NCI-H146 treated with DMSO at 0.1 percent for 48 hours (cell line): ENCODE measurements at regions not wholly inside any gene's neighbourhood (a gene's known extent, or its start where the extent isn't known, plus 50 kb on each side); places are given as distances from the start of the nearest gene placed in this dataset.
"Not testable (repeated sequence)": the region's sequence is repeated elsewhere in the genome, so short reads cannot be mapped to it uniquely, and the experiment has no call there.

Experiments used
- DNase-seq: peaks from one replicate; lab custom pipeline; 2025; ENCODE audit not compliant: unreplicated experiment; lab: John Stamatoyannopoulos, UW

DNA sequence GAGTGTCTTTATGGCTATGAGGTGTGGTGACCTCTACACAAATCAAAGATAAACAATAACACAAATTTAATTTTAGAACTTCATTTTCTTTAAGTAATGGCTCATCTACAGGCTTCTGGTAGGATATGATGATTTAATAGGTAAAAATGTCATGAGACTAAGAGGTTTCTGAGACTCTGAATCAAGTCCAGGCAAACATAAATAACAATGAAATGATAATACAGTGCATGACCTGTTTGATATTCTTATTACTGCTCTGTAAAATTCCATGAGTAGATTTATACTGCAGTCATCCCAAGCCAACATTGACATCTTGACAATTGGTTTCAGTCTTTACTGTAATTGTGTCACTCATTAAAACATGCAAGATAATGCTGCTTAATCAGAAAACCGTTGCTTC is 936.8 kb downstream of the MCTP2 start:
- DNase-seq, result no peak

DNA sequence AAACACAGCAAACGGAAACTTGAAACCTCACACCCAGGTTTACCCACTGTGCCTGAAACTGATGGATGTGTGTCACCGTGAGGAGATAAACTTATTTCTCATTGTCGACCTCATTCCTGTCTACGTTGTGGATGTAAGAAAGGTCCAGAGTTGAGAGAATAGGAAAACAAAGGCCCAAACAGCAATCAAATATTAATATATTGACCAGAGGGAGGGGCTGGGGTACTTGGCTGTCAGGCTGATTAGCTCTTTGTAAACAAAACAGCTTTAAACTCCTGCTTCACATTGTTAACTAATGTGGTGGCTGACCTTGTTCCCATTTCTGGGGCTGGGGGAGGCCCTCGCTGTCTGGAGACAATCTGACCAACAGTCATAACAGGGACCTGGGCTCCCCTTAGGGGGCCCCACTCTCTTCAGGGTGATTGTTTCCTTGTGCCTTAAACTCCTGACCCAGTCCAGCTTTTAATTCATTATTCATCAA is 937.6 kb downstream of the MCTP2 start:
- DNase-seq, result no peak

DNA sequence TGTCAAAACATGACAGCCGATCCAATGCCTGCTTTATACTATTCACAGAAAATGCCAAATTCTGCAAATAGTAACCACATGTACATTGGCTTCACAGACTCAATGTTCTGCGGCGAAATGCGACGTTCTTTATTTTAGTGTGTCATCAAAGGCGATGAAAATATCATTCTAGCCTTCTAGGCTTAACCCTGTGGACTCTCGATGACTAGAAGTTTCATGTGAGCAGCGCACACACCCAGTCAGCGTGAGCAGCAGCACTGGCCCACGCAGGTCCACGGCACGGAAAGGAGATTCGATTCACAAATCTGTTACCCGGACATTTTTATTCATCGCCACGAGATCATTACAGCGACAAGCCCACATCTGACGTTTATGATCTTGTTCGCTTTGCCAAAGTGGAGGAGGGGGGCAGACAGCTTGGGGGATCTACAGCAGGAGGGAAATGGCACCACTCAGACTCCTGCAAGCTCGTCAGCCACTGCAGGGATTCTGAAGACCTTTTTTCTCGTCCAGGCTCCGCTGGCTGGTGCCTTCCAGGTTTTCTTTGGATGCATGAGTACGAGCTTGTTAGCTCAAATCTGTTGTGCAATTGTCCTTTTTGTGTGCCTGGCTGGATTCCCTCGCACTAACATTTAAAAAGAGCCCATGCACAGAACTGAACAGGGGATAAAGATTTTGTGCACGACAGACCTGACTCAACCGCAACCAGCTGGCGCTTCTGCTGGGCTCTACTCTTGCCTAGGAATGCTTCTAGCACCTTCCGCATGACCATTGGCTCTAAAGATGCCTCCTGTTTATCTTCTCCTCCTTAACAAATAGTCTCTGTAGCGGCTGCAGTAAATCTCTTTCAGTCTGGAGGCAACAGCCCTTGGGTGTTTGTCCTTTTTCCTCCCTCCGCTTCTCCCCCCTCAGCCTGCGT is 938.4 kb downstream of the MCTP2 start:
- no peak for DNase-seq

DNA sequence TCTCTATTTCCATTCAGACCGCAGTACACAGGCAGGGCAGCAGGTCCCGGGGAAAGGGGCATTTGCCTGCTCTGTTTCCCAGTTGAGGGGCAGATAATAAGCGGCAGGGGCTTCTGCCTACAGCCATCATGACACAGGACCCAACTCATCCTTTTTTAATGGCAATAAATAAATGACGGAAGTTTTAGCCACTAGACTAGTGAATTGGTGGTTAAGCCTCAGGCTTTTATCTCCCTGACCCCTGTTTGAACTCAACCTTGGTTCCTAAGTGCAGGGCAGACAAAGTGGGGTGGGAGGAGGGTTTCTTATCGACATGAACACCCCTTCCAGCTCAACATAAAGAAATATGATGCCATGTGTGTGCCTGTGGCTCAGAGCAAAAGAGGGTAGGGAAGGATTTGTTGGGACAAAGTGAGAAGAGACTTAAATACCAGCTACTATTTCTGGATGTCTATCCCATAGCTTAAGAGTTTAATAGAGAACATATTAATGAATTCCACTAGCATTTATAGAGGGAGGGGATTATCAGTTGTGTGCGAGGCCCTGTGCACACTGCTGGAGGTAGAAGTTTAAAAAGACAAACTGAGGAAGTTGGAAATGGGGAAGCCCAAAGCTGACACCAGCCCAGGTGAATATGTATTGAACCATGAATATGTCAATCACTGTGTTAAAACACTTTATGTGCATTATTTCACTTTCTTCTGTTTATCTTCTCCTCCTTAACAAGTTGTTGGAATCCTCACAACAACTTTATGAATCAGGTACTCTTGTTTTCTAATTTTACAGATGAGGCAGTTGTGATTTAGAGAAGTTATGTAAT is 939.4 kb downstream of the MCTP2 start:
- no peak for DNase-seq

DNA sequence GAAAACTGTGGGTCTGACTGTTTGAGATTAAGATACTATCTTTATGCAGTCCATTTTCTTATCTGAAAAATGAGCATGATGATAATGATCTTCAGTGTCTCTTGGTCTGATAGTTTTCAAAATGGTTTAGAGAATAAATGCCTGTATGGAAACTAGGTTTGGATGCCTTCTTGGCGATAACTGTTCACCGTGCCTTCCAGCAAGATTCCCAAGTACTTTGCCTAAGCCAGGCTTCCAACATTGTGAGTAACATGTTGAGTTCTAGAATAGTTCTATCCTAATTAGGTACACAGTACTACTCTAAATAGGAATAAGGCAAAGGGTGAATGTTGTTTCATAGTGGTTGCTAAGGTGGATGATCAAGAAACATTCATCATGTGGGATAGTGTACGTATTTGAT is 940.2 kb downstream of the MCTP2 start:
- DNase-seq, result no peak

DNA sequence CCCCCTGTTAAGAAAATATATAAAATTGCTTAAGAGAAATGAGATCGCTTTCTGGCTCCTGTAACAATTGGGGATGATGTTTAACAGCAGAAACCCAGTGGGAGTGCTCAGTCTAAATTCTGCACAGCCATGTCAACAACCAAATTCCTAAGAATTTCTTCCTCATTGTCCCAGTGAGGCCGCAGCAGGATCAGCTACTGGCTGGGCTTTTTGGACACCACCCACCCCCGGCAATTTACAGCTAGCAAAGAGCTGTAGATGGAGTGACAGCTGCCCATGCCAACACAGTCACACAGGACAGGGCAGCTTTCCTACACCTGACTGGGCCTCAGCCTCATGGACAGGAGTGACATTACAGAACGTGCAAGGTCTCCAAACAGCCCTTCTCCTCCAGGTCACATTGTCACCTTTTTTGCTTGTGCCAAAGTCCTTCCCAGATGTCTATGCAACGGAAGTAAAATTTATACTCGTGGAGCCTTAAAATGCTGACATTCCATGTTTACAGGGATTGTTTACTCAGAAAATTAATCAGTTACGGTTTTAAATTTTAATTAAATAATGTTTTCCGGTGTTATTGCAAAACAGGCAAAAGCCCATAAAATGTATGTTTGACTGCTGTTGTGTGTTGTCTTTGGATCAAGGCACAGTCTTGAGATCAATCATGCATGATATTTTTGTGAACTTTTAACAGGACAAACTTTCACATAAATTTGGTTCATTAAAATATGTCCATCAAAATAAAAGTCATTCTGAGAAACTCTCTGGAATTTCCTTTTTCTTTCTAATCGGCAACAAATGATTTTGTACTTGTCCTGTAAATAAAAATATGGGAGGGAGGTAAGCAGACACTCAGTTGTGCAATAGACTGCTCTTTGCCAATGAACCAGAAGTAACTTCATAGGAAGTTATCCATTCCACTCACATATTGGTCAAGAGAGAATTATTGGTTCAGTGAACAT is 943.2 kb downstream of the MCTP2 start:
- no peak for DNase-seq

DNA sequence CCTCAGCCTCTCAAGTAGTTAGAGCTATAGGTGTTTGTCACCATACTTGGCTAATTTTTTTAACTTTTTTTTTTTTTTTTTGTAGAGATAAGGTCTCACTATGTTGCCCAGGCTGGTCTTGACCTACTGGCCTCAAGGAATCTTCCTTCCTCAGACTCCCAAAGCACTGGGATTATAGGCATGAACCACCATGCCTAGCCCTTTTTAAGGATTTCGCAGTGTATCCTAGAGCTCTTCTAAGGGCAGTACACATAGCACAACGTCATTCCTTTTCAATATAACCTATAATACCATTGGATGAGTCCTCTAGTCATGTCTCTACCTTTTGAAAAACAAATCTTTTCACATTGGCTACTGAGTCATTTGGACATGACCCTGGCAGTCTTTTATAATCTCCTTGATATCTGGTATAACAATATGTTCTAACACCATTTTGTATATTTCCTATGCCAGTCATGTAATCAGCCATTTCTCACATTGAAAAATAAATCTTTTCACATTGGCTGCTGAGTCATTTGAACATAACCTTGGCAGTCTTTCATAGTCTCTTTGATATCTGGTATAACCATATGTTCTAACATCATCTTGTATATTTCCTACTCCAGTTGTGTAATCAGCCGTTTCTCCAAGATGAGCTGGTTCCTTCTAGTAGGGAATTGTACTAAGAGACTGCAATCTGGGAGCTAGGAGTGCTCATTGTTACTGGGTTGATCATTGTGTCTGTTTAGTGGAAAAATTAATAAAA is 944.7 kb downstream of the MCTP2 start:
- no peak for DNase-seq

DNA sequence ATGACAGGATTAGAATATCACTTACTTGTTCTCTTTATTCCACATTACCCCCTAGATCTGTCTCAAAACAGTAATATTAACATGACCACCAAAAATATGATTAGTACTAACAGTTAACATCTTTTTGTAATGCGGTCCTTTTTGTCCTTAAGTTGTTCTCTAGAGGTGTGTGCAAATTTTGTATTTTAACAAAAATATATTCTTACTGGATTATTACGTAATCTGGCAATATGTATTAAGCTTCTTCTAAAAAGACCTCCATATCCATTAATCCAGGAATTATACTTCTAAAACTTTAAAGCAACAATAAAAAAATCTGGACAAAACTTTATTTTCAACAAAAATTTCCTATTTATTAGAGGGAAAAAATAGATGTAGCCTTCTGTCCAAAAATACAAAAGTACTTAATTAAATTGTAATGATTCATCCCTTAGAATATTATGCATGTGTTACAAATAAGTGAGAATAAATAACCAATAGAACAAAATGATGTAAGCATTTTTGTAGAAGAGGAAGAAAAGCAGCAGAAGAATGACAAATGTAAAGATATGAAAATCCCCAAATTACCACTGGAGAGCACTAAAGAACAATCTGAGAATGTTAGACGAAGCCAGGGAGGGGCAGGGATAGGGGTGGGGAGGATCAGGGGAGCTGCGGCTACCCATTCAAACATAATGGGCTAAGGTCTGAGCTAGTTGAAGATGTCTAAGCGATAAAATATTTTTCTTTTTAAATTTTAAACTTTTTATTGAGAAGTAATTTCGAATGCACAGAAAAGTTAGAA is 945.6 kb downstream of the MCTP2 start:
- no peak for DNase-seq

DNA sequence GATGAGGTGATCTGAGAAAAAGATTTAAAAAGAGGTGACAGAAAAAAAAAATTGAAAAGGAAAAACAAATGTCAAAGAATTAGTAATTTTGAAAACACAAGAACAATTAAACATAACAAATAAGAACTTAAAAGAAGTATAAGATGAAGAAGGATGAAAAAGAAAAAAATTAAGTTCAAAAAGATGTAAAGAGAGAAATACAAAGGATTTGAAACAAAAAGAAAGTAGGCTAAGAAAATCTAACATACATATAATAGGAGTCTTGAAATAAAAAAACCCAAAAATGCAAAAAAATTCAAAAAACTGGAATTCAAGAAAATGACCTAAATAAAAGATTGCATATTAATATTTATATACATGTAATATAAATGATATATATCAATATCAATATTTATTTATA is 949.2 kb downstream of the MCTP2 start:
- no peak for DNase-seq

DNA sequence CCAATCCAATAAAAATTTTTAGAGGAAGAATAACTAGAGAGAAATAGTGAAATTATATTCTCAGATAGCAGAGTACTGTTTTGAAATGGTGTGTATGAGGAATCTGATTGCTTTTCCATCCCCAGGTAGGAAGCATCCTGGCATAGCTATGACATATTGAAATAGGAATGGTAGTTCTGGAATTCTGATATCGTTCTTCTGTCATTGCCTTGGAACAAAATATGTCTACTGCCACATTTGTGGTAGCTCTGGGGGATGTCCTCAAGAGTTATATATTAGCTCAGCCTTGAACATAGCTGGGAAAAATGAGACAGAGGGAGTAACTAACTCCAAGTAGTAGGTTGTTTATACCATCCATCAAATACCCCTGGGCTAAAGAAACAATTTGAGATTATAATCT is 950.7 kb downstream of the MCTP2 start:
- DNase-seq, result no peak

DNA sequence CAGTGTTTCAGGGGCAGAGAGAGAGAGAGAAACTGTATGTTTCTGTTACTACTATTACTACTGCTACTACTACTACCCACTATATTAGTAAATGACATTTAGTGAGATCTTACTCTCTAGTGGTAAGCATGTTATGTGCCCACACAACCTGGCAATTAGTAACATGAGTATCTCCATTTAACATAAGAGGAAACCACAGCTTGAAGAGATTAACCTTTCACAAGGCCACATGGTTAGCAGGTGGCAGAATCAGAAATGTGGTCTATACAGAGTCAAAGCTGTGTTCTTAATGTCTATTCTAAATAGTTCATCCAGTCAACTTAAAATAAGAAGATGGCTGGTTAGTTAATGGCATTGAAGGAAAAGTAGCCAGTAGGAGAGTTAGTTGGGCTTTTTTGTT is 961.6 kb downstream of the MCTP2 start:
- no peak for DNase-seq

DNA sequence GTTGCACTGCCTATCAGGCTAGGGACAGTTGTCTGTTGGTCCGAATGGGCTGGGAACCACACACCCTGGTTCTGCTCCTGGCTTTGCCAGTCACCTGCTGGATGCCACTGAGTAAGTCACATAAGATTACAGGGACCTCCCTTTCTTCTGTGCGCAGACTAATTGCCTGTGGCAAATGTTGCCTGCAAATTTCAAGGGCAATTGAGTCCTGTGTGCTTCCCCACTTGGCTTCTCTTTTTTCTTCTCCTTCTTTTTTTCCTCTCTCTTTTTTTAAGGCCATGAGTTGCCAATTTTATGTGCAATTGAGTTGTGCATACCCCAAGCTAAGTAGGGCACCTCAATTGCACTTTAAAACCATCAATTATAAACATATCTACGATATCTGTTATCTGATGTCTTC is 963.4 kb downstream of the MCTP2 start:
- DNase-seq, result no peak

DNA sequence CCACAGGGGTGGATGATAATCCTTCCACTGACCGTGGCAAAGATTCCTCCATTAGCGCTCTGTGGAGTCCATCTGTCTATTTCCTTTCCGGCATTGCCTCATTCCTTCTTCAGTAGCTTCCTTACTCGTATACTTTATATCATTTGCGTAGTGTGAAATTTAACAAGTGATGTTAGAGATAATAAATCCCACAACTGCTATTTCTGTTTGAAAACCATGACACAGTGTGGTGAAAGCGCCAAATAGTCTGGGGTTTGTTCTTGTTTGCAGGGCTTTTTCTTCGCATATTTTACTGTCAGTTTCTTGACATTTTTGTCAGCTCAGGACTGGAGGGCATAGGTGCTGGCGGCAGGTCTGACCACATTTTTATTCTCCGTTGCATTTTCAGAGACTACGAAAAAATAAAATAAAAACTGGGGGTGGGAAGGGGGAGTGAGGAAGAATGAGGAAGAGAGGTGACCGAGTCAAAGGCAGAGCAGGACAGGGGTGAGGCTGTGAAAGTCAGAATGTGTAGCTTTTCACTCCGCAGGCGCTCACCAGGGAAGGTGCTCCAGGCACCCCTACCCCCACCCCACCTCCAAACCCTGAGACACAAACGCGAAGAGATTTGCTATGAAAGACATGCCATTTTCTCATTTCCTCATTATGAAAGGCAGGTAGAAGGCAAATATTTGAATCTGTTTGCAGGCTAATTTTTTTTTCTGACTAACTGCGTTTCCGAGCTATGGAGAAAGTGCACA is 965.0 kb downstream of the MCTP2 start:
- no peak for DNase-seq

DNA sequence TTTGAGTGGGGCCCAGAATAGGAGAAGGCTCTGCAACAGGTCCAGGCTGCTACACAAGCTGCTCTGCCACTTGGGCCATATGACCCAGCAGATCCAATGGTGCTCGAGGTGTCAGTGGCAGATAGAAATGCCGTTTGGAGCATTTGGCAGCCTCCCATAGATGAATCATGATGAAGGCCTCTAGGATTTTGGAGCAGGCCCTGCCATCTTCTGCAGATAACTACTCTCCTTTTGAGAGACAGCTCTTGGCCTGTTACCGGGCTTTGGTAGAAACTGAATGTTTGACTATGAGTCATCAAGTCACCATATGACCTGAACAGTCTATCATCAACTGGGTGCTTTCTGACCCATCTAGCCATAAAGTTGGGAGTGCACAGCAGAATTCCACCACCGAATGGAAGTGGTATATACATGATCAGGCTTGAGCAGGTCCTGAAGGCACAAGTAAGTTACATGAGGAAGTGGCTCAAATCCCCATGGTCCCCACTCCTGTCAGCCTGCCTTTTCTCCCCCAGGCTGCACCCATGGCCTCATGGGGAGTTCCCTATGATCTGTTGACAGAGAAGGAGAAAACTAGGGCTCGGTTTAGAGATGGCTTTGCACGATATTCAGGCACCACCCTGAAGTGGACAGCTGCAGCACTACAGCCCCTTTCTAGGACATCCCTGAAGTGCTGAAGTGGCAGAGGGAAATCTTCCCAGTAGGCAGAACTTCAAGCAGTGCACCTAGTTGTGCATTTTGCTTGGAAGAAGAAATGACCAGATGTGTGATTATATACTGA is 971.4 kb downstream of the MCTP2 start:
- DNase-seq, result no peak

DNA sequence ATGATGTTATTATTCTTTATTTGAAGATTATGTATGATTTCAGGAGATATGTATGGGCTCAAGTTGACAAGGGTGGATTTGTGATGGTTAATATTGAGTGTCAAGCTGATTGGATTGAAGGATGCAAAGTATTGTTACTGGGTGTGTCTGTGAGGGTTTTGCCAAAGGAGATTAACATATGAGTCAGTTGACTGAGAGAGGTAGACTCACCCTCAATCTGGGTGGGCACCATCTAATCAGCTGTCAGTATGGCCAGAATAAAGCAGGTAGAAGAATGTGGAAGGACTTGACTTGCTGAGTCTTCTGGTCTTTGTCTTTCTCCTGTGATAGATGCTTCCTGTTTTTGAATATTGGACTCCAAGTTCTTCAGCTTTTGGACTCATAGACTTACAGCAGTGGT is 973.7 kb downstream of the MCTP2 start:
- DNase-seq, result no peak

DNA sequence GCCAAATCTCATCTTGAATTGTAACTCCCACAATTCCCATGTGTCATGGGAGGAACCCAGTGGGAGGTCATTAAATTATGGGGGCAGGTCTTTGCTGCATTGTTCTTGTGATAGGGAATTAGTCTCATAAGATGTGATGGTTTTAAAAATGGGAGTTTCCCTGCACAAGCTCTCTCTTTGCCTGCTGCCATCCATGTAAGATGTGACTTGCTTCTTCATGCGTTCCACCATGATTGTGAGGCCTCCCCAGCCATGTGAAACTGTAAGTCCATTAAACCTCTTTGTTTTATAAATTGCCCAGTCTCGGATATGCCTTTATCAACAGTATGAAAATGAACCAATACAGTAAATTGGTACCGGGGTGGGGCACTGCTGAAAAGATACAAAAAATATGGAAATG is 974.5 kb downstream of the MCTP2 start:
- DNase-seq, result not testable (repeated sequence)

DNA sequence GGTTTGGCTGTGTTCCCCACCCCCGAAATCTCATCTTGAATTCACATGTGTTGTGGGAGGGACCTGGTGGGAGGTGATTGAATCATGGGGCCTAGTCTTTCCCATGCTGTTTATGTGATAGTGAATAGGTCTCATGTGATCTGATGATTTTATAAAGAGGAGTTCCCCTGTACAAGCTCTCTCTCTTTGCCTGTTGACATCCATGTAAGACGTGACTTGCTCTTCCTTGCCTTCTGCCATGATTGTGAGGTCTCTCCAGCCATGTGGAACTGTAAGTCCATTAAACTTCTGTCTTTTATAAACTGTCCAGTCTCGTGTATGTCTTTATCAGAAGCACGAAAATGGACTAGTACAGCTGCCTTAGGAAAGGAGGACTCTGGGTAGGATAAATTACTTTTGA is 976.7 kb downstream of the MCTP2 start:
- no peak for DNase-seq

DNA sequence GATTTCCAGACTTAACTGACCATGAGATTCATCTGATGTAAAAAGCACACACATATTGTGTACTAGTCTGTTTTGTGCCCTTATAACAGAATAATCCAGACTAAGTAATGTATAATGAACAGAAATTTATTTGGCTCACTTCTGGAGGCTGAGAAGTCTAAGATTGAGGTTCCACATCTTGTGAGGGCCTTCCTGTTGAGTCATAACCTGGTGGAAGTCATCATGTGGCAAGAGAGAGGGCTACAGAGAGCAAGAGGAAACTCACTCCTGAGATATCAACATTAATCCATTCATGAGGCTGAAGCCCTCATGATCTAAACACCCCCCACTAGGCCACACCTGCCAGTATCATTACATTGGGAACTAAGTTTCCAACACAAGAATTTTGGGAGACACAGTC is 977.6 kb downstream of the MCTP2 start:
- no peak for DNase-seq
